Osteocyte (in vitro differentiated cells): ENCODE measurements at regions not wholly inside any gene's neighbourhood (a gene's known extent, or its start where the extent isn't known, plus 50 kb on each side); places are given as distances from the start of the nearest gene placed in this dataset.

Experiments used
- DNase-seq: peaks from one replicate; pipeline ENCODE4 v3.0.0; 2021; ENCODE audit warnings: mixed read lengths; ENCODE audit not compliant: unreplicated experiment; ENCODE audit errors: extremely low spot score
- H3K27ac Mint-ChIP-seq: one replicate; pipeline ENCODE4 v1.8.0; 2021; ENCODE audit warnings: mild to moderate bottlenecking, mixed read lengths; ENCODE audit not compliant: unreplicated experiment
- H3K27me3 Mint-ChIP-seq: one replicate; pipeline ENCODE4 v1.8.0; 2021; ENCODE audit warnings: mixed read lengths; ENCODE audit not compliant: unreplicated experiment
- H3K36me3 Mint-ChIP-seq: one replicate; pipeline ENCODE4 v1.8.0; 2021; ENCODE audit warnings: mixed read lengths; ENCODE audit not compliant: unreplicated experiment
- H3K4me1 Mint-ChIP-seq: one replicate; pipeline ENCODE4 v1.8.0; 2021; ENCODE audit warnings: mixed read lengths; ENCODE audit not compliant: unreplicated experiment
- H3K4me3 Mint-ChIP-seq: one replicate; pipeline ENCODE4 v1.8.0; 2021; ENCODE audit warnings: mild to moderate bottlenecking, moderate library complexity, mixed read lengths; ENCODE audit not compliant: unreplicated experiment
- H3K9me3 Mint-ChIP-seq: one replicate; pipeline ENCODE4 v1.8.0; 2021; ENCODE audit warnings: mixed read lengths; ENCODE audit not compliant: unreplicated experiment
- TF ChIP-seq, protein P1 (sequence below): fragments of 200-600 bp; sonication (generic); IDR thresholded peaks from 2 replicates; pipeline ENCODE4 v1.5.0; 2021; ENCODE audit warnings: antibody characterized with exemption, mild to moderate bottlenecking, moderate library complexity

DNA sequence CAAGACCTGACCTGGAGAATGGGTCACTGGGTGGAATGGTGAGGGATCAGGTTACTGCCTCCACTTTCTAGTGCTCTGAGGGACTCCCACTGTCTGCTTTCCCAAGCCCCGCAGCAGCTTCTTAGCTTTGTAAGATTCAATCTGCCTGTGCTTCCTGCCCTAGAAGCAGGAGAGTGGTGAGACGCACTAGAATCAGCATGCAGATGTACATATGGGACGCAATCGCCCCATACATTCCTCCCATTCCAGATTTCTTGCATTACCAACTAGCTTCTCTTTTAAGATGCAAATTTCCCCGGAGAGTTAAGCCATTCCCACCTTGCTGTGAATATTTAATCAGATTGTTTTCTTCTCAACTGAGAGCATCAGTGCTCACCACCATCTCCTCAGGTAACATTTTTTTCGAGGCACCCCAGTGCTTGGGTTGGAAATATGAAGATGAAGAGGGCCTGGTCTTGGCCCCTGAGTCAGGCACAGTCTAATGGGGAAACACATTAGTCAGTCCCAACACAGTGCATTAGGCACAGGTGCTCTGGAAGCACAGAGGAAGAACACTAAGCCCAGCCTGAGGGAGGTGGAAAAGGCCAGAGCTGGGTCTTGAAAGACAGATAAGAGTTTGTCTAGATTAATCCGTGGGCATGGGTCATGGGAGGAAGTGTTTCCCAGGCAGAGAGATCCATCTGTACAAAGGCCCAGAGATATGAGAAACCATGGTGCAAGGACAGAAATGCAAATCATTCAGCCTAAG lies 66.7 kb upstream of the PRPS1 start:
- Mint-ChIP-seq H3K27ac (no peak overlapping the region), H3K9me3 (no peaks in the 10 kb centered on the region)

DNA sequence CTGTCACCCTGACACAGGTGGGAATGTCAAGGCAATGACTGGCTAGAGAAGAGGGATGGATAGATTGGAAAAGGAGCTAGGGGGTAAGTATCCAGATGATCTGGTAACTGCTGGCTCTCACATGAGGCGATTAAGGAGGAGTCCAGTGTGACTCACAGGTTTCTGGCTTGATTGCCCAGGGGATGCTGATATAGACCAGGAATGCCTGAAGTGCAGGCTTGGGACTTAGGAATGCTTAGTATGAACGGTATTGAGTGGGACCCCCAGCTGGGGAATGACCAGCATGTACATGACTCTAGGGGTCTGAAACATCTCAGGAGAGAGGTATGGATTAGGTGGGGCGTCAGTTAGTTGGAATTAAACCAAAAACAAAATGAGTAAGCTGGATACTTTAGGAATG lies 65.8 kb upstream of the PRPS1 start:
- Mint-ChIP-seq H3K9me3 (no peaks in the 10 kb centered on the region), H3K36me3 (no peaks in the 10 kb centered on the region), H3K27ac (no peak overlapping the region), H3K27me3 (no peaks in the 10 kb centered on the region), H3K4me1 (peaks cover 15% of the 10 kb centered on the region), H3K4me3 (no peak overlapping the region)
- no peak for DNase-seq
- TF ChIP-seq, protein P1, sequence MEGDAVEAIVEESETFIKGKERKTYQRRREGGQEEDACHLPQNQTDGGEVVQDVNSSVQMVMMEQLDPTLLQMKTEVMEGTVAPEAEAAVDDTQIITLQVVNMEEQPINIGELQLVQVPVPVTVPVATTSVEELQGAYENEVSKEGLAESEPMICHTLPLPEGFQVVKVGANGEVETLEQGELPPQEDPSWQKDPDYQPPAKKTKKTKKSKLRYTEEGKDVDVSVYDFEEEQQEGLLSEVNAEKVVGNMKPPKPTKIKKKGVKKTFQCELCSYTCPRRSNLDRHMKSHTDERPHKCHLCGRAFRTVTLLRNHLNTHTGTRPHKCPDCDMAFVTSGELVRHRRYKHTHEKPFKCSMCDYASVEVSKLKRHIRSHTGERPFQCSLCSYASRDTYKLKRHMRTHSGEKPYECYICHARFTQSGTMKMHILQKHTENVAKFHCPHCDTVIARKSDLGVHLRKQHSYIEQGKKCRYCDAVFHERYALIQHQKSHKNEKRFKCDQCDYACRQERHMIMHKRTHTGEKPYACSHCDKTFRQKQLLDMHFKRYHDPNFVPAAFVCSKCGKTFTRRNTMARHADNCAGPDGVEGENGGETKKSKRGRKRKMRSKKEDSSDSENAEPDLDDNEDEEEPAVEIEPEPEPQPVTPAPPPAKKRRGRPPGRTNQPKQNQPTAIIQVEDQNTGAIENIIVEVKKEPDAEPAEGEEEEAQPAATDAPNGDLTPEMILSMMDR, result no peak

More for the DNA sequence above, 66.7 kb upstream of the PRPS1 start:
- DNase-seq, result no peak
- Mint-ChIP-seq H3K36me3 (no peaks in the 10 kb centered on the region), H3K4me3 (no peak overlapping the region), H3K27me3 (no peaks in the 10 kb centered on the region), H3K4me1 (peaks cover 15% of the 10 kb centered on the region)
- TF ChIP-seq, protein P1, result no peak

DNA sequence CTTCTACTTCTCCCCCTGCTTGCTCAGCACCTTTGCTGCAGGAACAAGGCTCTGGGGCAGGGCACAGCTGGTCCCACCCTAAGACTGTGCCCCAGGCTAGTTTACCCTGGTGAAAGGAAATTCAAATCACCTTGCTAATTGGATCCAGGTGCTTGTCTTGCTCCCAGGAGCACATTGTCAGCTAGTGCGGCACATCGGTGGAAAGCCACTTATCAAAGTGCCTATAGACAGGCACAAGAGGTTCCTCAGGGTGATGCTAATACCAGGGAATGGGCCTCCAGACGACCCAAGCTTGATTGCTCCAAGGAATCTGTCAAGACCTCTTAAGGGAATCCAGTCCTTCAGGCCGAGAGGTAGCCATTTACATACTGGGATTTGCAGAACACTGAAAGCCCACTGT lies 64.5 kb upstream of the PRPS1 start:
- DNase-seq, result no peak
- Mint-ChIP-seq H3K9me3 (no peaks in the 10 kb centered on the region), H3K36me3 (no peaks in the 10 kb centered on the region), H3K4me1 (peaks cover 15% of the 10 kb centered on the region), H3K27ac (no peak overlapping the region), H3K27me3 (no peaks in the 10 kb centered on the region), H3K4me3 (no peak overlapping the region)
- TF ChIP-seq, protein P1, result no peak

DNA sequence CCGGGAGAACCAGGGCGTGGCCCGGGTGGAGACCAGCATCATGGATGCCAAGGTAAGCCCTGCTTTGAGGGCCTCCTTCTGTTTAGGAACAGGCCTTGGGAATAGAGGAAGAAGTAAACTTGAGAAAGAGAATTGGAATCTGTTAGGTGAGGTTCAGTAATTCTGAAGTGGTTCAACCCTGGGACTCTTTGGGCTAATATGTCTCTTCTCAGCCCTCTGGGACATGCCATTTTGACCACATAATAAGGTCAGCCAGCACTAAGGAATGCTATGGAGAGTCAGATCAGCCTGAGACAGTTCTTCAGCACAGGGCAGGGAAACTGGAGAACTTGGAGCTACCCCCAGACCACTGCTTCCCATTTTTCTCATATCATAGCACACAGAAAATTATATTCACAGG lies 63.3 kb upstream of the PRPS1 start:
- no peaks in the 10 kb centered on the region for H3K9me3 Mint-ChIP-seq
- no peak for DNase-seq
- H3K4me3 Mint-ChIP-seq, result no peak overlapping the region
- no peaks in the 10 kb centered on the region for H3K36me3 Mint-ChIP-seq
- no peak overlapping the region for H3K27ac Mint-ChIP-seq
- TF ChIP-seq, protein P1, result no peak
- H3K27me3 Mint-ChIP-seq, result no peaks in the 10 kb centered on the region
- H3K4me1 Mint-ChIP-seq, result peaks cover 15% of the 10 kb centered on the region

DNA sequence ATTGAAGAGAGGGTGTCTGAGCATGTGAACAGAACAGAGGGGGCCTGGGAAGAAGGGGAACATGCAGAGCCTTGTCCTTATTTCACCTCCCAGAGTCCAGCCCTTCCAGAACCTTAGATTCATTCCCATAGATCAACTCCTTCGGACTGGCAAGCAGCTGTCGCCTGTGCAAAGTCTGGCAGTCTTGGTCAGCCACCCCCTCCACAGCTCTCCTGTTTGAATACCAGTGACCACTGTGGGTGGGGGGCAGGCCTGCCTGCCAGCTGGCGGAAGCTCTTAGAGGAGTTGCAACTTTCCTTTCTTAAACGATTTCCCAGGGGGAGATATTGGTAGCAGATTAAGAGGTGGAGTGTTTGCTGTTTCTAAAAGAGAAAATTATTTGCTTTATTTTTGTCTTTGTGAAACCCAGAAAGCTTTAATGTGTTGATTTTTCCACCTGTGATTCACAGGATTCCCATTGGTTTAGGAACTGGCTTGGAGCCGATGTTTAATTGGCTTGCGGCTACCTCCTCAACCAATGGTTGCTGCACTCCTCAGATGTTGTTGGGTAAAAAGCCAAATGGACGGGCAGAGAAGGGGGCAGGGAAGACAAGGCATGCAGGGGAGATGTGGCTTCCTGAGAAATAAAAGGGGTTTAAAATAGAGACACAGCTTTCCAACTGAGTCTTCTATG lies 62.2 kb upstream of the PRPS1 start:
- Mint-ChIP-seq H3K36me3 (no peaks in the 10 kb centered on the region), H3K9me3 (no peaks in the 10 kb centered on the region), H3K4me1 (peaks cover 15% of the 10 kb centered on the region), H3K27ac (no peak overlapping the region), H3K4me3 (no peak overlapping the region), H3K27me3 (no peaks in the 10 kb centered on the region)
- TF ChIP-seq, protein P1, result no peak
- DNase-seq, result no peak
